Thyroid gland (tissue), 4 donors: ENCODE measurements at regions not wholly inside any gene's neighbourhood (a gene's known extent, or its start where the extent isn't known, plus 50 kb on each side); places are given as distances from the start of the nearest gene placed in this dataset.

Source experiments
- CTCF ChIP-seq, 6 experiments: fragments of 200-600 bp in 3 of 6; fragments of 450-650 bp in 3 of 6; sonication (generic) in 3 of 6; IDR thresholded peaks; one replicate each; pipeline ENCODE4 v1.5.1; 2016 to 2019; ENCODE audit warnings: antibody characterized with exemption in 6 of 6, mild to moderate bottlenecking in 2 of 6, inconsistent platforms in 1 of 6, moderate library complexity in 1 of 6
- POLR2A ChIP-seq, 2 donors: fragments of 450-650 bp; IDR thresholded peaks; one replicate each; pipeline ENCODE4 v1.6.1; 2017; ENCODE audit warnings: antibody characterized with exemption in 2 of 2, mild to moderate bottlenecking in 2 of 2, moderate library complexity in 1 of 2

- TF ChIP-seq CTCF (IDR thresholded peaks at IDR 0.05): no peak
- no peak for TF ChIP-seq POLR2A (IDR thresholded peaks at IDR 0.05)
These were observed 547.0 kb upstream of the SLITRK5 start for GRCh38 chr13:87123987-87124784.
